ENCODE measurements at regions not wholly inside any gene's neighbourhood (a gene's known extent, or its start where the extent isn't known, plus 50 kb on each side); places are given as distances from the start of the nearest gene placed in this dataset.

DNA sequence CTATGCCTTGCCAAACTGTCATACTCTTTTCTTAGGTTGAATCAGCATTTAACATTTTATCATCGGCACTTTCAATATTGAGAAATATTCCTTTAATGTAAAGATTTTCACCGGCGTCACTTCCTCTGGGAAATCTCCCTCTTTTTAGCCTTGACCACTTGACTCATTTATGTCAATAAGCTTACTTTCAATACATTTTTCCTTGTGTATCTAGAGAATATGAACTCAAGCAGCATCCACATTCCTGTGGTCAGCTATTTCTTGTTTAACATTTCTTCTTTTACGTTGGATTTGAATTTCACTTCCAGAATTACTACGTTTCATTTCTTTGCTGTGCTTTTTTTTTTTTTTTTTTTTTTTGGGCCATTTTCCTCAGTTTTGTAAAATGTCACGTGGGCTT lies 271.2 kb upstream of the HTR2A start:
- no peak overlapping the region for H3K27ac ChIP-seq (ENCODE audit: extremely low read length, insufficient read depth, low read length)
- TF ChIP-seq ZNF713 (CRISPR knock-in tag; IDR thresholded peaks at IDR 0.05), result no peak
- in situ Hi-C loops (cut with HindIII; ENCODE audit: extremely low pct_ligation_motif_present, low pct_unique_long_range_greater_than_20kb) (no loop called here), intact Hi-C loops (cut with micrococcal nuclease; ENCODE audit: unreplicated experiment) (no loop called here)
- FAIRE-seq (no peak), ATAC-seq (no peak), DNase-seq (ENCODE audit: low spot score) (no peak)
- ChIA-PET CTCF (ENCODE audit: low intra/inter-chr PET ratio, low total read pairs) (no interaction called here), POLR2A (no interaction called here)
- WGBS (ENCODE audit: low lambda C conversion rate), result 16% methylated on average over 6 of the region's 6 CpGs
- no peak overlapping the region for H2AFZ ChIP-seq (ENCODE audit: low read length)
- no TSS peak for BruUV-seq (replicated peaks)
- H3K4me1 ChIP-seq (ENCODE audit: insufficient read depth, low read length), result no peaks in the 10 kb centered on the region
- H3K79me2 ChIP-seq (ENCODE audit: insufficient read depth, low read length), result no peaks in the 10 kb centered on the region
- H4K20me1 ChIP-seq (ENCODE audit: insufficient read depth, low read length), result no peaks in the 10 kb centered on the region
- no peak overlapping the region for H3K9ac ChIP-seq (ENCODE audit: insufficient read depth, low read depth, low read length)
- H3K9me3 ChIP-seq (ENCODE audit: low read length), result no peaks in the 10 kb centered on the region
- no peak overlapping the region for H3K4me2 ChIP-seq (ENCODE audit: low read depth, low read length)
- H3K36me3 ChIP-seq (replicated peaks in 1 of 2; ENCODE audit: control insufficient read depth in 1 of 2, insufficient read depth in 2 of 2, low read length in 2 of 2), result no peaks in the 10 kb centered on the region
- H3K4me3 ChIP-seq (replicated peaks in 1 of 3; ENCODE audit: insufficient read depth in 1 of 3, low read depth in 2 of 3, low read length in 3 of 3), result no peak overlapping the region
- no peaks in the 10 kb centered on the region for H3K27me3 ChIP-seq (ENCODE audit: control insufficient read depth in 1 of 2, insufficient read depth in 2 of 2, low read length in 2 of 2)

DNA sequence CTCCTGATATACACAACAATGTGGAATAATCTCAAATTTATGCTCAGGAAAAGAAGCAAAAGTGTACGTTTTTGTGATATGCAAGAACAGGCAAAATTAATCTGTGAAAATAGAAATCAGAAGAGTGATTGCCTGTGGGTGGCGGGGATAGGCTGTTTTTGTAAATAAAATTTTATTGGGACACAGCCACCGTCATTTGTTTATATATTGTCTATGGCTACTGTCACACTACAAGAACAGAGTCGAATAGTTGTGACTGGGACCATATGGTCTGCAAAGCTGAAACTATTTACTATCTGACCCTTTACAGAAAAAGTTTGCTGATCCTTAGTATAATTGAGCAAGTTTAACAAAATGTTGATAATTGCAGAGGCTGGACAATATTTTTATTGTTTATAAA lies 269.5 kb upstream of the HTR2A start:
- no peak overlapping the region for H3K9ac ChIP-seq (ENCODE audit: insufficient read depth, low read depth, low read length)
- intact Hi-C loops (cut with micrococcal nuclease; ENCODE audit: unreplicated experiment) (no loop called here), in situ Hi-C loops (cut with HindIII; ENCODE audit: extremely low pct_ligation_motif_present, low pct_unique_long_range_greater_than_20kb) (no loop called here)
- H3K9me3 ChIP-seq (ENCODE audit: low read length), result no peaks in the 10 kb centered on the region
- H3K4me3 ChIP-seq (replicated peaks in 1 of 3; ENCODE audit: insufficient read depth in 1 of 3, low read depth in 2 of 3, low read length in 3 of 3), result no peak overlapping the region
- ATAC-seq, result no peak
- FAIRE-seq, result no peak
- H3K4me2 ChIP-seq (ENCODE audit: low read depth, low read length), result no peak overlapping the region
- TF ChIP-seq ZNF777 (CRISPR knock-in tag; IDR thresholded peaks at IDR 0.05), result no peak
- no peak for TF ChIP-seq ZNF570 (CRISPR knock-in tag; IDR thresholded peaks at IDR 0.05; ENCODE audit: borderline replicate concordance)
- no peak for TF ChIP-seq ZNF766 (CRISPR knock-in tag; IDR thresholded peaks at IDR 0.05; ENCODE audit: borderline replicate concordance)
- TF ChIP-seq NAIF1 (CRISPR knock-in tag; IDR thresholded peaks at IDR 0.05; ENCODE audit: borderline replicate concordance), result no peak
- no peak for TF ChIP-seq YY1 (IDR thresholded peaks at IDR 0.05; ENCODE audit: insufficient read depth, insufficient replicate concordance, low read depth, low read length)
- no peak for TF ChIP-seq ZNF703 (CRISPR knock-in tag; IDR thresholded peaks at IDR 0.05; ENCODE audit: borderline replicate concordance)
- TF ChIP-seq NFKB2 (CRISPR knock-in tag; IDR thresholded peaks at IDR 0.05; ENCODE audit: borderline replicate concordance), result no peak
- H3K27ac ChIP-seq (ENCODE audit: extremely low read length, insufficient read depth, low read length), result no peak overlapping the region
- no peaks in the 10 kb centered on the region for H3K4me1 ChIP-seq (ENCODE audit: insufficient read depth, low read length)
- no peaks in the 10 kb centered on the region for H4K20me1 ChIP-seq (ENCODE audit: insufficient read depth, low read length)
- H3K27me3 ChIP-seq (ENCODE audit: control insufficient read depth in 1 of 2, insufficient read depth in 2 of 2, low read length in 2 of 2), result no peaks in the 10 kb centered on the region
- POLR2A ChIA-PET, result no interaction called here
- H2AFZ ChIP-seq (ENCODE audit: low read length), result no peak overlapping the region
- CTCF ChIA-PET (ENCODE audit: low intra/inter-chr PET ratio, low total read pairs), result no interaction called here
- no peaks in the 10 kb centered on the region for H3K79me2 ChIP-seq (ENCODE audit: insufficient read depth, low read length)
- DNase-seq (ENCODE audit: low spot score), result no peak
- no TSS peak for BruUV-seq (replicated peaks)
- H3K36me3 ChIP-seq (replicated peaks in 1 of 2; ENCODE audit: control insufficient read depth in 1 of 2, insufficient read depth in 2 of 2, low read length in 2 of 2), result no peaks in the 10 kb centered on the region
- 4% methylated on average over 4 of the region's 4 CpGs for WGBS (ENCODE audit: low lambda C conversion rate)

Data from HepG2 (cell line).